ENCODE measurements at regions not wholly inside any gene's neighbourhood (a gene's known extent, or its start where the extent isn't known, plus 50 kb on each side); places are given as distances from the start of the nearest gene placed in this dataset.

DNA sequence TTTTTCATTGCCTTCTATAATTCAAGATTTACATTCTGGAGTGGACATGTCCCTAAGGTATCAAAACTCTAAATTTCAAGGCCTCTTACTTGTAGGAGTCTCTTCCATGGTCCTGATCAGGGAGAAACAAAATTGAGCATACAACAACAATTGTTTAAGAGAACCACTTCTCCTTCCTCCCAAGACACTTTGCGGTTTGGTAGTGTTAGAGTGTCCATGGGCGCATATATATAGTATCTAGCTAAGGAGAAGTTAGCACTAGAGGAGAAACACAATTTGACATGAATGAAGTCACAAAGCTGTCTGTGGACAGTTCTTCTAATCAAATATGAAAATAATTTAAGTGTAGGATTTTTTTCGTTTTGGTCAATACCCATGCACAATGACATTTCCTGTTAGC lies 349.1 kb upstream of the MAP2 start:
- TF ChIP-seq RAD21 (IDR thresholded peaks at IDR 0.05 in 1 of 2, conservative IDR thresholded peaks at IDR 0.05 in 1 of 2; ENCODE audit: low read depth in 2 of 2, low read length in 2 of 2) (no peak), MAFK (IDR thresholded peaks at IDR 0.05; ENCODE audit: low read depth, low read length) (no peak), ASH2L (IDR thresholded peaks at IDR 0.05; ENCODE audit: low read length) (no peak), POLR2AphosphoS5 (IDR thresholded peaks at IDR 0.05; ENCODE audit: low read depth, low read length) (no peak), EZH2 (IDR thresholded peaks at IDR 0.05; ENCODE audit: low read depth, low read length, severe bottlenecking) (no peak), MAX (IDR thresholded peaks at IDR 0.05) (no peak)
- TF ChIP-seq, protein P1, sequence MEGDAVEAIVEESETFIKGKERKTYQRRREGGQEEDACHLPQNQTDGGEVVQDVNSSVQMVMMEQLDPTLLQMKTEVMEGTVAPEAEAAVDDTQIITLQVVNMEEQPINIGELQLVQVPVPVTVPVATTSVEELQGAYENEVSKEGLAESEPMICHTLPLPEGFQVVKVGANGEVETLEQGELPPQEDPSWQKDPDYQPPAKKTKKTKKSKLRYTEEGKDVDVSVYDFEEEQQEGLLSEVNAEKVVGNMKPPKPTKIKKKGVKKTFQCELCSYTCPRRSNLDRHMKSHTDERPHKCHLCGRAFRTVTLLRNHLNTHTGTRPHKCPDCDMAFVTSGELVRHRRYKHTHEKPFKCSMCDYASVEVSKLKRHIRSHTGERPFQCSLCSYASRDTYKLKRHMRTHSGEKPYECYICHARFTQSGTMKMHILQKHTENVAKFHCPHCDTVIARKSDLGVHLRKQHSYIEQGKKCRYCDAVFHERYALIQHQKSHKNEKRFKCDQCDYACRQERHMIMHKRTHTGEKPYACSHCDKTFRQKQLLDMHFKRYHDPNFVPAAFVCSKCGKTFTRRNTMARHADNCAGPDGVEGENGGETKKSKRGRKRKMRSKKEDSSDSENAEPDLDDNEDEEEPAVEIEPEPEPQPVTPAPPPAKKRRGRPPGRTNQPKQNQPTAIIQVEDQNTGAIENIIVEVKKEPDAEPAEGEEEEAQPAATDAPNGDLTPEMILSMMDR (IDR thresholded peaks at IDR 0.05; ENCODE audit: control extremely low read depth in 1 of 3, insufficient read depth in 1 of 3, low read depth in 1 of 3, low read length in 3 of 3), result no peak
- TF ChIP-seq, protein P2, sequence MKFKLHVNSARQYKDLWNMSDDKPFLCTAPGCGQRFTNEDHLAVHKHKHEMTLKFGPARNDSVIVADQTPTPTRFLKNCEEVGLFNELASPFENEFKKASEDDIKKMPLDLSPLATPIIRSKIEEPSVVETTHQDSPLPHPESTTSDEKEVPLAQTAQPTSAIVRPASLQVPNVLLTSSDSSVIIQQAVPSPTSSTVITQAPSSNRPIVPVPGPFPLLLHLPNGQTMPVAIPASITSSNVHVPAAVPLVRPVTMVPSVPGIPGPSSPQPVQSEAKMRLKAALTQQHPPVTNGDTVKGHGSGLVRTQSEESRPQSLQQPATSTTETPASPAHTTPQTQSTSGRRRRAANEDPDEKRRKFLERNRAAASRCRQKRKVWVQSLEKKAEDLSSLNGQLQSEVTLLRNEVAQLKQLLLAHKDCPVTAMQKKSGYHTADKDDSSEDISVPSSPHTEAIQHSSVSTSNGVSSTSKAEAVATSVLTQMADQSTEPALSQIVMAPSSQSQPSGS (IDR thresholded peaks at IDR 0.05; ENCODE audit: low read length), result no peak
